ENCODE measurements at regions not wholly inside any gene's neighbourhood (a gene's known extent, or its start where the extent isn't known, plus 50 kb on each side); places are given as distances from the start of the nearest gene placed in this dataset.

DNA sequence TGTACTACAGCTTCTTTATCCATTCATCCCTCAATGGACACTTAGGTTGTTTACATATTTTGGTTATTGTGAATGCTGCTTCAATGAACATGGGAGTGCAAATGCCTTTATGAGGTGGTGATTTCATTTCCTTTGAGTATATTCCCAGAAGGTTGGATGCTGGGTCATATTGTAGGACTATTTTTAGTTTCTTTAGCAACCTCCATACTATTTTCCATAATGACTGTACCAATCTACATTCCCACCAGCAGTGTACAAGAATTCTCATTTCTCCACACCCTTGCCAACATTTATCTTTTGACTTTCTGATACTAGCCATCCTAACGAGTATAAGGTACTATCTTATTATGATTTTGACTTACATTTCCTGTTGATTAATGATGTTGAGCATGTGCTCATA, 269.0 kb downstream of the C6orf118 start:
- no peak overlapping the region for H3K27ac ChIP-seq (ENCODE audit: insufficient read depth, low read length)

More for the DNA sequence above, 269.0 kb downstream of the C6orf118 start:
- no peak overlapping the region for H2BK20ac ChIP-seq (ENCODE audit: low read depth, low read length)
- H2BK5ac ChIP-seq (ENCODE audit: low read depth, low read length, poor library complexity, severe bottlenecking), result no peak overlapping the region
- dilution Hi-C loops (cut with HindIII; ENCODE audit: low sequenced_read_pairs, unreplicated experiment), result no loop called here
- no peak overlapping the region for H2BK15ac ChIP-seq (ENCODE audit: low read depth, low read length)
- H3K4me2 ChIP-seq (ENCODE audit: low read depth, low read length), result no peak overlapping the region
- H2BK120ac ChIP-seq (ENCODE audit: low read depth, low read length), result no peak overlapping the region
- no peak overlapping the region for H4K91ac ChIP-seq (ENCODE audit: insufficient read depth, low read depth, low read length)
- H4K20me1 ChIP-seq (ENCODE audit: insufficient read depth, low read length), result no peaks in the 10 kb centered on the region
- H3K23ac ChIP-seq (ENCODE audit: low read depth, low read length), result no peak overlapping the region
- no peak overlapping the region for H2AK5ac ChIP-seq (ENCODE audit: low read depth, low read length)
- H3K14ac ChIP-seq (replicated peaks; ENCODE audit: low read depth, low read length), result no peak overlapping the region
- POLR2A ChIA-PET (ENCODE audit: unreplicated experiment), result no interaction called here
- H2AK9ac ChIP-seq (replicated peaks; ENCODE audit: low read depth, low read length, poor library complexity), result no peak overlapping the region
- H4K8ac ChIP-seq (ENCODE audit: low read depth in 2 of 2, low read length in 2 of 2), result no peak overlapping the region
- H3K27me3 ChIP-seq (ENCODE audit: control insufficient read depth, insufficient read depth, low read length), result no peaks in the 10 kb centered on the region
- no peak overlapping the region for H3K18ac ChIP-seq (ENCODE audit: low read depth, low read length)
- intact Hi-C loops (cut with micrococcal nuclease), result loop anchor here (10.0 kb wide), 1 partner anchor 1076 kb away; no protein-coding TSS in a partner anchor
- no peaks in the 10 kb centered on the region for H3K9me1 ChIP-seq (ENCODE audit: insufficient read depth, low read length)
- no TSS peak for BruUV-seq (replicated peaks)
- no peak for ATAC-seq (ENCODE audit: low read depth)
- CTCF ChIA-PET, result no interaction called here
- WGBS, 2 experiments (ENCODE audit: extremely low coverage in 2 of 2, insufficient read length in 1 of 2), result no CpG with 5 or more reads among the region's 1 CpG
- H4K5ac ChIP-seq (ENCODE audit: low read depth, low read length), result no peak overlapping the region
- H3K9me3 ChIP-seq (ENCODE audit: control insufficient read depth, insufficient read depth, low read length), result peaks cover 22% of the 10 kb centered on the region
- no peak for DNase-seq
- H3K4me1 ChIP-seq (ENCODE audit: control insufficient read depth, insufficient read depth, low read length), result no peaks in the 10 kb centered on the region
- H3K36me3 ChIP-seq (ENCODE audit: control insufficient read depth, insufficient read depth, low read length), result no peaks in the 10 kb centered on the region
- no peak overlapping the region for H3K9ac ChIP-seq (ENCODE audit: low read depth, low read length)
- in situ Hi-C loops (cut with MboI; ENCODE audit: low sequenced_read_pairs), result no loop called here
- TF ChIP-seq, protein P1, sequence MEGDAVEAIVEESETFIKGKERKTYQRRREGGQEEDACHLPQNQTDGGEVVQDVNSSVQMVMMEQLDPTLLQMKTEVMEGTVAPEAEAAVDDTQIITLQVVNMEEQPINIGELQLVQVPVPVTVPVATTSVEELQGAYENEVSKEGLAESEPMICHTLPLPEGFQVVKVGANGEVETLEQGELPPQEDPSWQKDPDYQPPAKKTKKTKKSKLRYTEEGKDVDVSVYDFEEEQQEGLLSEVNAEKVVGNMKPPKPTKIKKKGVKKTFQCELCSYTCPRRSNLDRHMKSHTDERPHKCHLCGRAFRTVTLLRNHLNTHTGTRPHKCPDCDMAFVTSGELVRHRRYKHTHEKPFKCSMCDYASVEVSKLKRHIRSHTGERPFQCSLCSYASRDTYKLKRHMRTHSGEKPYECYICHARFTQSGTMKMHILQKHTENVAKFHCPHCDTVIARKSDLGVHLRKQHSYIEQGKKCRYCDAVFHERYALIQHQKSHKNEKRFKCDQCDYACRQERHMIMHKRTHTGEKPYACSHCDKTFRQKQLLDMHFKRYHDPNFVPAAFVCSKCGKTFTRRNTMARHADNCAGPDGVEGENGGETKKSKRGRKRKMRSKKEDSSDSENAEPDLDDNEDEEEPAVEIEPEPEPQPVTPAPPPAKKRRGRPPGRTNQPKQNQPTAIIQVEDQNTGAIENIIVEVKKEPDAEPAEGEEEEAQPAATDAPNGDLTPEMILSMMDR (conservative IDR thresholded peaks at IDR 0.05; ENCODE audit: low read depth, low read length), result no peak
- TF ChIP-seq RAD21 (IDR thresholded peaks at IDR 0.05; ENCODE audit: low read length) (no peak), NFE2L2 (IDR thresholded peaks at IDR 0.05; ENCODE audit: low read depth, low read length) (no peak), SMC3 (IDR thresholded peaks at IDR 0.05; ENCODE audit: low read depth, low read length) (no peak), RCOR1 (IDR thresholded peaks at IDR 0.05; ENCODE audit: insufficient replicate concordance, low read length) (no peak), MAZ (IDR thresholded peaks at IDR 0.05; ENCODE audit: borderline replicate concordance, low read depth, low read length) (no peak), POLR2A (IDR thresholded peaks at IDR 0.05; ENCODE audit: low read depth, low read length) (no peak)
- TF ChIP-seq, protein P2, sequence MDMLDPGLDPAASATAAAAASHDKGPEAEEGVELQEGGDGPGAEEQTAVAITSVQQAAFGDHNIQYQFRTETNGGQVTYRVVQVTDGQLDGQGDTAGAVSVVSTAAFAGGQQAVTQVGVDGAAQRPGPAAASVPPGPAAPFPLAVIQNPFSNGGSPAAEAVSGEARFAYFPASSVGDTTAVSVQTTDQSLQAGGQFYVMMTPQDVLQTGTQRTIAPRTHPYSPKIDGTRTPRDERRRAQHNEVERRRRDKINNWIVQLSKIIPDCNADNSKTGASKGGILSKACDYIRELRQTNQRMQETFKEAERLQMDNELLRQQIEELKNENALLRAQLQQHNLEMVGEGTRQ (IDR thresholded peaks at IDR 0.05; ENCODE audit: low read depth, low read length), result no peak
- H2AFZ ChIP-seq (replicated peaks; ENCODE audit: low read length, poor library complexity), result no peak overlapping the region
- no peak overlapping the region for H3K56ac ChIP-seq (ENCODE audit: extremely low read depth, insufficient read depth, low read length)
- H3K4me3 ChIP-seq (ENCODE audit: insufficient read depth, low read depth, low read length), result no peak overlapping the region
- H3K79me1 ChIP-seq (ENCODE audit: low read depth in 1 of 2, low read length in 2 of 2), result no peaks in the 10 kb centered on the region
- no peak overlapping the region for H3K4ac ChIP-seq (ENCODE audit: low read depth, low read length)

All from IMR-90 (cell line).